ENCODE measurements at regions not wholly inside any gene's neighbourhood (a gene's known extent, or its start where the extent isn't known, plus 50 kb on each side); places are given as distances from the start of the nearest gene placed in this dataset.
A peak's percentile ranks its signal among the peaks of the same experiment; 100 is the strongest.

GRCh38 chr19:46546194-46546896, 50.7 kb upstream of the PNMA8B start:
- H3K9me2 ChIP-seq (ENCODE audit: insufficient read depth, low read length): no peaks in the 10 kb centered on the region
- H4K20me1 ChIP-seq (ENCODE audit: insufficient read depth, low read length): no peaks in the 10 kb centered on the region
- no peak overlapping the region for H3K27ac ChIP-seq (ENCODE audit: low read depth, low read length, poor library complexity, severe bottlenecking)
- peak; percentile 29 for DNase-seq (ENCODE audit: low spot score)
- H3K4me3 ChIP-seq (ENCODE audit: low read depth, low read length, poor library complexity, severe bottlenecking): no peak overlapping the region
- H3K4me1 ChIP-seq (ENCODE audit: insufficient read depth, low read length, poor library complexity, severe bottlenecking): no peaks in the 10 kb centered on the region
- H3K4me2 ChIP-seq (ENCODE audit: low read length): no peak overlapping the region
- intact Hi-C loops (cut with micrococcal nuclease; ENCODE audit: unreplicated experiment): no loop called here
- CTCF ChIA-PET (ENCODE audit: unreplicated experiment): no interaction called here
- POLR2A ChIA-PET: no interaction called here
- H3K9me3 ChIP-seq (ENCODE audit: low read length): 0 out of 2 replicates have a peak, but pooled peaks cover 7% of the 10 kb centered on the region
- TF ChIP-seq, protein P1, sequence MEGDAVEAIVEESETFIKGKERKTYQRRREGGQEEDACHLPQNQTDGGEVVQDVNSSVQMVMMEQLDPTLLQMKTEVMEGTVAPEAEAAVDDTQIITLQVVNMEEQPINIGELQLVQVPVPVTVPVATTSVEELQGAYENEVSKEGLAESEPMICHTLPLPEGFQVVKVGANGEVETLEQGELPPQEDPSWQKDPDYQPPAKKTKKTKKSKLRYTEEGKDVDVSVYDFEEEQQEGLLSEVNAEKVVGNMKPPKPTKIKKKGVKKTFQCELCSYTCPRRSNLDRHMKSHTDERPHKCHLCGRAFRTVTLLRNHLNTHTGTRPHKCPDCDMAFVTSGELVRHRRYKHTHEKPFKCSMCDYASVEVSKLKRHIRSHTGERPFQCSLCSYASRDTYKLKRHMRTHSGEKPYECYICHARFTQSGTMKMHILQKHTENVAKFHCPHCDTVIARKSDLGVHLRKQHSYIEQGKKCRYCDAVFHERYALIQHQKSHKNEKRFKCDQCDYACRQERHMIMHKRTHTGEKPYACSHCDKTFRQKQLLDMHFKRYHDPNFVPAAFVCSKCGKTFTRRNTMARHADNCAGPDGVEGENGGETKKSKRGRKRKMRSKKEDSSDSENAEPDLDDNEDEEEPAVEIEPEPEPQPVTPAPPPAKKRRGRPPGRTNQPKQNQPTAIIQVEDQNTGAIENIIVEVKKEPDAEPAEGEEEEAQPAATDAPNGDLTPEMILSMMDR (conservative IDR thresholded peaks at IDR 0.05; ENCODE audit: low read length): no peak
- no peak for TF ChIP-seq EZH2phosphoT487 (IDR thresholded peaks at IDR 0.05; ENCODE audit: borderline replicate concordance, low read depth, low read length)
- H3K79me2 ChIP-seq (ENCODE audit: insufficient read depth, low read depth, low read length): no peaks in the 10 kb centered on the region
- BruUV-seq (replicated peaks): no TSS peak
- no peak overlapping the region for H2AFZ ChIP-seq (ENCODE audit: low read length)
- H3K36me3 ChIP-seq (ENCODE audit: insufficient read depth, low read length): no peaks in the 10 kb centered on the region

- Histone ChIP-seq H3K4me2 (ENCODE audit: low read length) (no peak overlapping the region), H3K9me3 (ENCODE audit: low read length) (peaks cover 7% of the 10 kb centered on the region; the same call in 1 of the 2 replicates), H3K4me3 (ENCODE audit: low read depth, low read length, poor library complexity, severe bottlenecking) (no peak overlapping the region), H3K27ac (ENCODE audit: low read depth, low read length, poor library complexity, severe bottlenecking) (no peak overlapping the region), H3K9me2 (ENCODE audit: insufficient read depth, low read length) (no peaks in the 10 kb centered on the region), H3K36me3 (ENCODE audit: insufficient read depth, low read length) (no peaks in the 10 kb centered on the region), H4K20me1 (ENCODE audit: insufficient read depth, low read length) (no peaks in the 10 kb centered on the region), H3K79me2 (ENCODE audit: insufficient read depth, low read depth, low read length) (no peaks in the 10 kb centered on the region), H2AFZ (ENCODE audit: low read length) (no peak overlapping the region), H3K4me1 (ENCODE audit: insufficient read depth, low read length, poor library complexity, severe bottlenecking) (no peaks in the 10 kb centered on the region)
- ChIA-PET CTCF (ENCODE audit: unreplicated experiment) (no interaction called here), POLR2A (no interaction called here)
- intact Hi-C loops (cut with micrococcal nuclease; ENCODE audit: unreplicated experiment): no loop called here
- no peak for TF ChIP-seq EZH2phosphoT487 (IDR thresholded peaks at IDR 0.05; ENCODE audit: borderline replicate concordance, low read depth, low read length)
- TF ChIP-seq, protein P1 (conservative IDR thresholded peaks at IDR 0.05; ENCODE audit: low read length): no peak
- BruUV-seq (replicated peaks): no TSS peak
- no peak for DNase-seq (ENCODE audit: low spot score)
Observed at GRCh38 chr19:46550684-46551083, 50.4 kb upstream of the CALM3 start.

DNA sequence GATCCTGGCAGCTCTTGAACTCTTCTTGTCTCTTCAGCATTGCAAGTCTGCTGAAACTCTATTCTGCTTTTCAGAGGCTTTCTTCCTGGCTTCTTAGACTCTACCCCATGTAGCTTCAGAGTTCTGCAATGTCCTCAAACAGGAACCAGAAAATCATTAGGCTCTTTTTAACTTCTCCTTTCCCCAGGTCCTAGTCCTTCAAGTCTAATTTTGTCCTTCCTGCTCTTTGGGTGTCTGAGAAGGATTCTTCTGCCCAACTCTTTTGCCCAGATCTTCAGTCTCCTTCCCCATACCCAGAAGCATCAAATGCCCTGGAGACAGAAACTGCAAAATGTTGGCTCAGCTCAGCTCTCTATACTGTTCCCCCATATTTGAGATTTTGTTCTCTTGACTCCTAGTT, 50.0 kb upstream of the CALM3 start:
- H3K4me2 ChIP-seq (ENCODE audit: low read length): no peak overlapping the region
- no TSS peak for BruUV-seq (replicated peaks)
- CTCF ChIA-PET (ENCODE audit: unreplicated experiment): interaction anchor here (0.5 kb wide), 1 partner anchor 13 kb away, joined by 4 read pairs; no protein-coding TSS in a partner anchor
- intact Hi-C loops (cut with micrococcal nuclease; ENCODE audit: unreplicated experiment): no loop called here
- no peaks in the 10 kb centered on the region for H3K36me3 ChIP-seq (ENCODE audit: insufficient read depth, low read length)
- peaks cover 7% of the 10 kb centered on the region; the same call in 1 of the 2 replicates for H3K9me3 ChIP-seq (ENCODE audit: low read length)
- no peak for DNase-seq (ENCODE audit: low spot score)
- H3K9me2 ChIP-seq (ENCODE audit: insufficient read depth, low read length): no peaks in the 10 kb centered on the region
- POLR2A ChIA-PET: no interaction called here
- TF ChIP-seq EZH2phosphoT487 (IDR thresholded peaks at IDR 0.05; ENCODE audit: borderline replicate concordance, low read depth, low read length): no peak
- TF ChIP-seq, protein P1 (conservative IDR thresholded peaks at IDR 0.05; ENCODE audit: low read length): no peak
- no peaks in the 10 kb centered on the region for H4K20me1 ChIP-seq (ENCODE audit: insufficient read depth, low read length)
- H3K4me3 ChIP-seq (ENCODE audit: low read depth, low read length, poor library complexity, severe bottlenecking): no peak overlapping the region
- no peak overlapping the region for H2AFZ ChIP-seq (ENCODE audit: low read length)
- no peak overlapping the region for H3K27ac ChIP-seq (ENCODE audit: low read depth, low read length, poor library complexity, severe bottlenecking)
- H3K4me1 ChIP-seq (ENCODE audit: insufficient read depth, low read length, poor library complexity, severe bottlenecking): no peaks in the 10 kb centered on the region
- no peaks in the 10 kb centered on the region for H3K79me2 ChIP-seq (ENCODE audit: insufficient read depth, low read depth, low read length)
